ENCODE measurements at regions not wholly inside any gene's neighbourhood (a gene's known extent, or its start where the extent isn't known, plus 50 kb on each side); places are given as distances from the start of the nearest gene placed in this dataset.
"Not testable (repeated sequence)": the region's sequence is repeated elsewhere in the genome, so short reads cannot be mapped to it uniquely, and the experiment has no call there.

DNA sequence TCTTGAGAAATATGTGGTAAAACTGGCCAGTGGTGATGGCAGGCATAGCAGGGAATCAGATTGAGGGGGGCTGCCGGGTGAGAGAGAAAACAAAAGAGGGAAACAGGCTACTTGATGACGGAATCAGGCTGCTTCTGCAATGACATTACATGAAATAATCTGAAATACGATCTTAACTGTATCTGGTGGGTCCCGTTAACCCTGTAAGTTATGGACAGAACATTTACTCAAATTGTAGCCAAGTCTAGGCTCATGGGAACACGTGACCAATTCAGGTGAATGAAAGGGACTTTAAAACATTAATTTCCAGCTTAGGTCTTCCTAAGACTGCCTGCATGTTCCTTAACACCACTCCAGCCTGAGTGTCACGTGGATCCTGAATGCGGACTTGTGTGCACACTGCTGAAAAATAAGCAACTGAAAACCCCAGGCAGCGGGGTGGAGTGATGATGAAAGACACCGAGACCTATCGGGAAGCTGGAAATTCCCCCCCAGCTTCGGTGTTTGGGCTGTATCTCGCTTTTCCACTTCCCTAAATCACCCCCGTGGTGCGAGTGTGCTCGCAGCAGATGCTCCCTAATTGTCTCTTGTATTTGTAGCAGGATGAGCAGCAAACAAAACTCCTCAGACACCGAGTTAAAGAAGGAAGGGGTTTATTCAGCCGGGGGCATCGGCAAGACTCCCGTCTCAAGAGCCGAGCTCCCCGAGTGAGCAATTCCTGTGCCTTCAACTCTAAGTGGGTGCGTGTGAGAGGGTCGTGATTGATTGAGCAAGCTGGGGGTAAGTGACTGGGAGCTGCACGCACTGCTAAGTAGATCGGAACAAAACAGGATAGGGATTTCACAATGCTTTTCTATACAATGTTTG lies 145.0 kb upstream of the GRK3 start:
- no peak for DNase-seq (ENCODE audit: low read depth)

DNA sequence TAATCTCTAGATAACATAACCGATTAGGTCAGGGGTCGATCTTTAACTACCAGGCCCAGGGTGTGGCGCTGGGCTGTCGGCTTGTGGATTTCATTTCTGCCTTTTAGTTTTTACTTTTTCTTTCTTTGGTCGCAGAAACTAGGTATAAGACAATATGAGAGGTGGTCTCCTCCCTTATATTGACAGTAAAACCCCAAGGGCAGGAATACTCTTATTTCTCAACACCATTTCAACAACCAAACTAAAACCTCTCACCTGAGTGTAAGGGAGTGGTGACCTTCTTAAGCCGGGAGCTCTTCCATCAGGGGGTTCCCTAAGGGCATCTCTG lies 144.4 kb upstream of the GRK3 start:
- not testable (repeated sequence) for DNase-seq (ENCODE audit: low read depth)

- no peak for DNase-seq (ENCODE audit: low read depth)
These were observed 144.0 kb upstream of the GRK3 start for GRCh38 chr22:25420471-25420924.

- DNase-seq (ENCODE audit: low read depth), result no peak
These were observed 143.3 kb upstream of the GRK3 start for GRCh38 chr22:25420925-25421904.

DNA sequence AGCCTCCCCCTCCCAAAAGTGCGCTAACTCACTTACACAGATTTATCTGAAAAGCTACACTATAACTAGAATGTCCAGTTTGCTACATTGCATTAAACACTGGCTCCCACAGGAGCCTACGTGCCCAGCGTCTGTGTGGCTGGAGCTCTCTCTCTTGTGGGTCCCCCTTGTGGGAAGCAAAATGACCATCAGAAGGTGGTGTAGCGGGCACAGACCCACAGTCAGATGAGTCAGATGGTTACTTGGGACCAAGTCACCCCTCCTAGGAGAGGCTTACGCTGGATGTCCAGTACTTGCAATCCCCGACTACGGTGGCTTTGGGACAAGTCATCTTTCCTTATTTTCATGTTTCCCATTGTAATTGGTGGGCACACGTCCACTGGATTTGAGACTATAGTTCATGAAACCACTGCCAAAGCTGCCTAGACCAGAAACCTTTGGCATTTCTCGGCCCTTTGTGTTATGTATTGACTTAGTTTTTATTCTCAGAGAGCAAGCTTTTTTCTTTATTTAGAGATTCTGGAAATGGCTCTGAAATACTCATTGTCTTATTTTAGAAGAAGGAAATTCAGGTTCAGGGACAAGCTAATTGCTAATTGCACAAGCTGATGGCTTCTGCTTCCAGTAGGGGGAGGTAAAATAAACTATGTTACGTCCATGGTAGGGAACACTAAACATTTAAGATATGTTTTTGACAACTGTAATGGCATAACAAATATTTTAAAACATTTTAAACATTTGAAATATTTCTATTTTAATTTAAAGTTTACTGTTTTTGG lies 137.8 kb upstream of the GRK3 start:
- DNase-seq (ENCODE audit: low read depth), result not testable (repeated sequence)

GRCh38 chr22:25431637-25432342 lies 132.7 kb upstream of the GRK3 start:
- DNase-seq (ENCODE audit: low read depth), result not testable (repeated sequence)

DNA sequence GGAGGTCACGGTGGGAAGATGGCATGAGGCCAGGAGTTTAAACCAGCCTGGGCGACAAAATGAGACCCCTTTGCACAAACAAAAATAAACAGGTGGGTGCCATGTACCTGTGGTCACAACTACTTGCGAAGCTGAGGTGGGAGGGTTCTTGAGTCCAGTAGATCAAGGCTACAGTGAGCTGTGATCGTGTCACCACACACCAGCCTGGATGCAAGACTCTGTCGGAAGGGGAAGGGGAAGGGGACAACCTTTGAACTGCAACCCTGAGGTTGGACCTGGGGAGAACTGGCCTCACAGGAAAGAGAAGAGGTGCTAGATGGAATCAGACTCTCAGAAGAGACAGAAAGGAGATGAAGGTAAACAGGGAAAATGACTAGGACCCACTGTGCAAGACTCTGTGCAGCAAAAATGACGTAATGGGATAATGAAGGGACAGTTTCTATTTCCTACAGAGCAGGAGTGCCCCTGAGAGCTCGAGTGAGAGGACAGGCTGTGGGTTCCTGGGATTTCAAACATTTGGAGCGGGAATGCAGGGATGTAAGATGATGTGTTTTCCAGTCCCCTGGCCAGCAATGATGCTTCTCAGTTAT lies 131.0 kb upstream of the GRK3 start:
- DNase-seq (ENCODE audit: low read depth), result not testable (repeated sequence)

- DNase-seq (ENCODE audit: low read depth), result no peak
These were observed 126.9 kb upstream of the GRK3 start for GRCh38 chr22:25437414-25438160.

DNA sequence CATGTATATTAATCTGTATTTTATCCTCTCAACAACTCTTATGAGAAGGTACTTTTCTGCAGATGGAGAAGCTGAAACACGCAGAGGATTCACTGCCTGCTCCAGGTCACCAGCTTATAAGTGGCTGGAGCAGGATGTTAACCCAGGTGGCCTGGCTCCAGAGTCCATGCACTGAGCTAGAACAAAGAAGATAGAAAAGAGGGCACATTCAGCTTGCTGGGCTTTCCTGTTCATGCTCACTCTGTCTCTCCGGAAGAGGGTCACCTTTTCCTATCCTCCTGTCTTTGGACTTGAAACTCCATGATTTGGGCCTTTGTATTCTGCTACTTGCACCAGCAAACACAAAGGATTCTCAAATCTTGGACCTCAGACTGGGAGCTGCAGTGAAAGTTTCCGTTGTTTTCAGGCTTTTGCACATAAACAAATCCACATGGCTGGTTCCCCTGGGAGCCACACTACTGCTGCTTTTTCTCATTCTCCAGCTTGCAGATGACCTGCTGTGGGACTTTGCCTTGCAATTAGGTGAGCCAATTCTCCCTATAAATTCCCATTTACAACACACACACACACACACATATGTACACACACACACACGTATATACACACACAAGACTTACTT lies 117.3 kb upstream of the GRK3 start:
- DNase-seq (ENCODE audit: low read depth), result no peak

- DNase-seq (ENCODE audit: low read depth), result peak; percentile 65
These were observed 116.6 kb upstream of the GRK3 start for GRCh38 chr22:25447686-25448434.

- DNase-seq (ENCODE audit: low read depth), result no peak
These were observed 115.9 kb upstream of the GRK3 start for GRCh38 chr22:25448435-25449051.

DNA sequence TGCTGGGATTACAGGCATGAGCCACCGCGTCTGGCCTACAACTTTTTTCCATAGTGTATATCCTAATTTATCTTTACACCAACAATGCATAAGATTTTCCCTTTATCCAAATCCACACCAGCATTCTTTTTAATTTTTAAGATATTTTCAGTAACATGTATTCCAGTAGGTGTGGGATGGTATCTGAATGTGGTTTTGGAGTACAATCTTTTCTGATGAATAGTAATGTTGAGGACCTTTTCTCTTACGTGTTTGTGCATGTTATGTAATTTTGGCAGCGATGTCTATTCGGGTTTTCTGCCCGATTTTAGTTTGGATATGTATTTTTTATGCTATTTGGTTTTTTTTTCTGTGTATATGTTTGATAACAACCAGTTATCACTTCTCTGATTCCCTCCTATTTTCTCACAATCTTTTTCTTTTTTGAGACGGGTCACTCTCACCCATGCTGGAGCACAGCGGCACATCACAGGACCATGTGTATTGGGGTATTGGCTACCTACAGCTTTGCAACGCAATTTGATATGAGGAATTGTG lies 114.6 kb upstream of the GRK3 start:
- DNase-seq (ENCODE audit: low read depth), result no peak

DNA sequence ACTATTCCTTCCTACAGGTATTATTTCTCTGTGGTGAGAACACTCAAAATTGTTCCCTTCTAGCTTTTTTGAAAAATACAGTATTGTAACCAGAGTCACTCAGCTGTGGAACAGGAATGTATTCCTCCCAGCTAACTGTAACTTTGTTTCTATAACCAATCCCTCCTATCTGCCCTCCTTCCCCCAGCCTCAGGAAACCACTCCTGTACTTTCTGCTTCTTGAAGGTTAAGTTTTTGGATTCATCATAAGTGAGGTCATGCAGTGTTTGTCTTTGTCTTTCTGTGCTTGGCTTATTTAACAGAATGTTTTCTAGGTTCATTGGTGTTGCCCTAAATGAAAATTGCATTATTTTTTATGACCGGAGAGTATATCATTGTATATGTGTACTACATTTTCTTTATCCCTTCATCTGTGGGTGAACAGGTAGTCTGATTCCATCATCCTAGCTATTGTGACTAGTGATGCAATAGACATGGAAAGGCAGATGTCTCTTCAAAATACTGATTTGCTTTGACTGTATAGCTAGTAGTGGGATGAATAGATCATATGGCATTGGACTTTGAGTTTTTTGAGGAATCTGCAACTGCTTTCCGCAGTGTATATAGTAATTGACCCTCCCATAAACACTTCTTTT lies 112.9 kb upstream of the GRK3 start:
- DNase-seq (ENCODE audit: low read depth), result no peak

- DNase-seq (ENCODE audit: low read depth), result no peak
These were observed 112.3 kb upstream of the GRK3 start for GRCh38 chr22:25452116-25452700.

DNA sequence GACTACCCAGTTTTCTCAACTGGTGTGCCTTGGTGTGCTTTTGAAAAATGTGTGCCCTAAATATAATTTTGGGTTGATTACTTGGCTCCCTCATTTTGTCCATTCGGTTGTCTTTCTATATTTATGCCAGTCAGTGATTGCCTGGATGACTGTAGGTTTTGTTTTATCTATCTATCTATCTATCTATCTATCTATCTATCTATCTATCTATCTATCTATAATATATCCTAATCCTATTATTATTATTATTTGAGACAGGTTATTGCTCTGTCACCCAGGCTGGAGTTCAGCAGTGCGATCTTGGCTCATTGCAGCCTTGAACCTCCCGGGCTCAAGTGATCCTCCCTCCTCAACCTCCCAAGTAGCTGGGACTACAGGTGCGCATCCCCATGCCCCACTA lies 111.4 kb upstream of the GRK3 start:
- no peak for DNase-seq (ENCODE audit: low read depth)

DNA sequence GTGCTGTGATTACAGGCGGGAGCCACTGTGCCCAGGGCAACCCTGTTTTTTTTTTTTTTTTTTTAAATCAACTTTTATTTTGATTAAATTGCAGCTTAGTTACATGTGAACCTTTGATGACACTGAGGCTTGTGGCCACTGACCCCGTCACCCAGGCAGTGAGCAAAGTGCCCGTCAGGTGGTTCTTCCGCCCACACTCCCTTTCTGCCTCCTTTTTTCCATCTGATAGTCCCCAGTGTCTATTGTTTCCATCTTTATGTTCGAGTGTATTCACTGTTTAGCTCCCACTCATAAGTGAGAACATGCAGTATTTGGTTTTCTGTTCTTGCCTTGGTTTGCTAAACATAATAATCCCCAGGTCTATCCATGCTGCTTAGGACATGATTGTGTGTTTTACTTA lies 110.9 kb upstream of the GRK3 start:
- DNase-seq (ENCODE audit: low read depth), result no peak

DNA sequence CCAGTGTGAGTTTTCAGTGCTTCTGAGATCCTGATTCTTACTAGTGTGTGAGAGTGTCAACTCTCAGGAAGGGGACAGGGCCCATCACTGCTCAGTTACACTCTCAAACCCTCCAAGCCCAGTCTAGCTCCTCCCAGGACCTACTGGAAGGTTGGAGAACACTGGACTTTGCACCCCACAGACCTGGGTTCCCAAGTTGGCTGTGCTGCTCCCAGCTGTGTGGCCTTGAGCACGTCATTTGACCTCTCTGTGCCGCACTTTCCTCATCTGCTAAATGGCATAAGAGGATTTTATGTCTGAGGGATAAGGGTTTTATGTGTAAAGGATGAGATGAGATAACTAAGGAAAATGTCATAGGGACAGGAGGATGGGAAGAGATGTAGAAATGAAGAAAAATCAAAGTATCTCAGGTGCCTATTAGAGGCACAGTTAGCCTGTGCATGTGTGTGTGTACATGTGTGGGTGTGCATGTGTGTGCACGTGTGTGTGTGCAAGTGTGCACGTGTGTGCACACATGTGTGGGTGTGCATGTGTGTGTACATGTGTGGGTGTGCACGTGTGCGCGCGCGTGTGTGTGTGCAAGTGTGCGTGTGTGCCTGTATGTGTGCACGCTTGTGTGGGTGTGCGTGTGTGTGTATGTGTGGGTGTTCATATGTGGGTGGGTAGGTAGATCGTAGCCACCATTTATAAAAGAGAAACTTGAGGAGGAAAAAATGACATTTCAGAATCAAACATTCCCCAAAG lies 108.0 kb upstream of the GRK3 start:
- not testable (repeated sequence) for DNase-seq (ENCODE audit: low read depth)

Data from HS-27A (cell line).